K562 (cell line): ENCODE measurements at regions not wholly inside any gene's neighbourhood (a gene's known extent, or its start where the extent isn't known, plus 50 kb on each side); places are given as distances from the start of the nearest gene placed in this dataset.

Experiments
- ARHGAP35 ChIP-seq: fragments of 450-650 bp; IDR thresholded peaks from 2 replicates; pipeline ENCODE4 v1.6.1; 2018; ENCODE audit not compliant: partially characterized antibody
- GMEB1 ChIP-seq: fragments of 250-450 bp; sonication (Bioruptor Pico); IDR thresholded peaks from 2 replicates; pipeline ENCODE4 v1.4.0; 2020; ENCODE audit warnings: mild to moderate bottlenecking
- POLR2AphosphoS5 ChIP-seq: IDR thresholded peaks from 2 replicates; pipeline ENCODE4 v1.6.1; 2011; ENCODE audit warnings: mild to moderate bottlenecking, low read depth, low read length, moderate library complexity; ENCODE audit not compliant: control insufficient read depth, insufficient read depth
- REST ChIP-seq, 2 experiments: fragments of 450-650 bp; formaldehyde crosslinking in 1 of 2; IDR thresholded peaks; 2 replicates each; pipeline versions ENCODE4 v1.4.0 to v1.6.1; 2014 to 2020; ENCODE audit warnings: mild to moderate bottlenecking in 2 of 2, borderline replicate concordance in 1 of 2, low read depth in 1 of 2
- ZBTB40 ChIP-seq, 2 experiments: fragments of 450-650 bp in 1 of 2; sonication (generic) in 1 of 2; formaldehyde crosslinking in 1 of 2; IDR thresholded peaks; 2 replicates each; pipeline versions ENCODE4 v1.7.1 to v1.9.0; 2016 to 2022; ENCODE audit warnings: inconsistent platforms in 1 of 2, mild to moderate bottlenecking in 1 of 2, missing genetic modification reagents in 1 of 2

- TF ChIP-seq REST (IDR thresholded peaks at IDR 0.05; ENCODE audit: borderline replicate concordance): no peak
- no peak for TF ChIP-seq REST (CRISPR knock-in tag; IDR thresholded peaks at IDR 0.05; ENCODE audit: low read depth)
- no peak for TF ChIP-seq GMEB1 (CRISPR knock-in tag)
- TF ChIP-seq ZBTB40 (IDR thresholded peaks at IDR 0.05): no peak
- TF ChIP-seq ZBTB40 (CRISPR knock-in tag; IDR thresholded peaks at IDR 0.05): no peak
- TF ChIP-seq ARHGAP35: no peak
- TF ChIP-seq POLR2AphosphoS5: no peak
Observed at GRCh38 chr2:35281702-35282101, 1073.9 kb upstream of the CRIM1 start (continued).
